H1 (cell line): ENCODE measurements at regions not wholly inside any gene's neighbourhood (a gene's known extent, or its start where the extent isn't known, plus 50 kb on each side); places are given as distances from the start of the nearest gene placed in this dataset.

Experiments
- CTCF ChIA-PET: fragments of 300-600 bp; sonication (Branson Sonifier 250); formaldehyde crosslinking; loops from one replicate; lab custom pipeline; 2021; ENCODE audit not compliant: partially characterized antibody; lab: Charles Lee
- POLR2A ChIA-PET: fragments of 300-600 bp; sonication (Branson Sonifier 250); formaldehyde crosslinking; loops from one replicate; lab custom pipeline; 2021; ENCODE audit warnings: inconsistent platforms; ENCODE audit not compliant: partially characterized antibody; lab: Charles Lee
- DNase-seq, 2 experiments: peaks; one replicate each; pipeline versions ENCODE4 v3.0.0 to v3.0.0-alpha.2; 2010 to 2022; ENCODE audit warnings: low spot score in 2 of 2, low read depth in 1 of 2, mixed read lengths in 1 of 2
- FAIRE-seq: peaks from 2 replicates; lab custom pipeline; 2011; peaks lifted over from hg19 to GRCh38; lab: Jason Lieb, UNC
- H2AFZ ChIP-seq: 2 replicates; pipeline ENCODE4 v1.8.1; 2012; ENCODE audit warnings: low read length, inconsistent platforms
- H2AK5ac ChIP-seq: 2 replicates; pipeline ENCODE4 v1.6.1; 2013; ENCODE audit warnings: low read depth, low read length
- H2BK120ac ChIP-seq: replicated peaks from 2 replicates; pipeline ENCODE3; 2013; ENCODE audit warnings: low read depth, low read length, inconsistent platforms
- H2BK12ac ChIP-seq: 2 replicates; pipeline ENCODE4 v1.6.1; 2013; ENCODE audit warnings: low read depth, low read length
- H2BK15ac ChIP-seq: 2 replicates; pipeline ENCODE4 v1.6.1; 2013; ENCODE audit warnings: low read length
- H2BK20ac ChIP-seq: 2 replicates; pipeline ENCODE4 v1.6.1; 2013; ENCODE audit warnings: low read length
- H2BK5ac ChIP-seq: 2 replicates; pipeline ENCODE4 v1.6.1; 2013; ENCODE audit warnings: low read depth, low read length
- H3K14ac ChIP-seq: 2 replicates; pipeline ENCODE4 v1.6.1; 2013; ENCODE audit warnings: inconsistent platforms; ENCODE audit not compliant: insufficient read length
- H3K18ac ChIP-seq: 2 replicates; pipeline ENCODE4 v1.6.1; 2013; ENCODE audit warnings: low read length; ENCODE audit errors: extremely low read depth
- H3K23ac ChIP-seq: 2 replicates; pipeline ENCODE4 v1.6.1; 2013; ENCODE audit warnings: inconsistent platforms; ENCODE audit not compliant: insufficient read length
- H3K23me2 ChIP-seq: 2 replicates; pipeline ENCODE4 v1.6.1; 2013; ENCODE audit warnings: low read depth, low read length
- H3K27ac ChIP-seq: 2 replicates; pipeline ENCODE4 v1.6.1; 2011; ENCODE audit warnings: low read depth, low read length, inconsistent platforms
- H3K27me3 ChIP-seq, 4 experiments: replicated peaks in 1 of 4; 1 replicate in 1 of 4; 2 replicates in 3 of 4; pipeline versions ENCODE4 v1.6.1 to v1.8.1; 2011 to 2013; ENCODE audit warnings: low read length in 3 of 4, mild to moderate bottlenecking in 3 of 4, inconsistent platforms in 2 of 4, mixed read lengths in 2 of 4, moderate library complexity in 1 of 4; ENCODE audit not compliant: control insufficient read depth in 3 of 4, insufficient read depth in 3 of 4; ENCODE audit errors: extremely low read depth in 1 of 4
- H3K36me3 ChIP-seq, 4 experiments: 2 replicates each; pipeline versions ENCODE4 v1.6.1 to v1.8.1; 2011 to 2013; ENCODE audit warnings: mild to moderate bottlenecking in 4 of 4, low read length in 3 of 4, moderate library complexity in 2 of 4, control low read depth in 1 of 4, inconsistent platforms in 1 of 4; ENCODE audit not compliant: insufficient read depth in 4 of 4, control insufficient read depth in 2 of 4
- H3K4ac ChIP-seq: replicated peaks from 2 replicates; pipeline ENCODE3; 2013; ENCODE audit warnings: low read length, low read depth, mixed read lengths, inconsistent platforms; ENCODE audit not compliant: insufficient read length
- H3K4me1 ChIP-seq, 4 experiments: replicated peaks in 1 of 4; 1 replicate in 1 of 4; 2 replicates in 3 of 4; pipeline versions ENCODE4 v1.6.1 to v1.8.1; 2011 to 2013; ENCODE audit warnings: low read length in 3 of 4, inconsistent platforms in 2 of 4, mixed read lengths in 1 of 4; ENCODE audit not compliant: insufficient read depth in 4 of 4, control insufficient read depth in 3 of 4
- H3K4me2 ChIP-seq, 2 experiments: 2 replicates each; pipeline versions ENCODE4 v1.6.1 to v1.8.1; 2011 to 2013; ENCODE audit warnings: low read depth in 2 of 2, low read length in 2 of 2, control low read depth in 1 of 2, inconsistent platforms in 1 of 2, mild to moderate bottlenecking in 1 of 2; ENCODE audit not compliant: insufficient read depth in 1 of 2
- H3K4me3 ChIP-seq, 4 experiments: fragments of 200-600, 300-600 bp in 1 of 4; sonication (generic), shearing (Covaris generic), sonication (Bioruptor Twin) in 1 of 4; 2 replicates each; pipeline versions ENCODE4 v1.5.1 to v1.8.1; 2011 to 2016; ENCODE audit warnings: low read length in 4 of 4, low read depth in 3 of 4, control low read depth in 2 of 4, inconsistent platforms in 2 of 4, mild to moderate bottlenecking in 2 of 4, mixed read lengths in 1 of 4, moderate library complexity in 1 of 4; ENCODE audit not compliant: insufficient read depth in 2 of 4; ENCODE audit errors: extremely low read depth in 1 of 4
- H3K56ac ChIP-seq: replicated peaks from 2 replicates; pipeline ENCODE3; 2013; ENCODE audit warnings: low read depth, mild to moderate bottlenecking, mixed read lengths, low read length, inconsistent platforms; ENCODE audit not compliant: insufficient read length
- H3K79me1 ChIP-seq: 2 replicates; pipeline ENCODE4 v1.6.1; 2013; ENCODE audit warnings: low read depth, low read length, control low read depth
- H3K79me2 ChIP-seq, 2 experiments: 2 replicates each; pipeline versions ENCODE4 v1.6.1 to v1.8.1; 2012 to 2013; ENCODE audit warnings: low read length in 2 of 2, mild to moderate bottlenecking in 2 of 2, inconsistent platforms in 1 of 2; ENCODE audit not compliant: insufficient read depth in 2 of 2, control insufficient read depth in 1 of 2
- H3K9ac ChIP-seq, 4 experiments: replicated peaks in 1 of 4; 1 replicate in 1 of 4; 2 replicates in 3 of 4; pipeline versions ENCODE4 v1.6.1 to v1.8.1; 2011 to 2013; ENCODE audit warnings: low read depth in 3 of 4, low read length in 3 of 4, control low read depth in 2 of 4, mild to moderate bottlenecking in 2 of 4, moderate library complexity in 2 of 4, inconsistent platforms in 1 of 4; ENCODE audit errors: extremely low read depth in 1 of 4
- H3K9me3 ChIP-seq, 2 experiments: 2 replicates each; pipeline versions ENCODE4 v1.6.1 to v1.8.1; 2012 to 2013; ENCODE audit warnings: mild to moderate bottlenecking in 2 of 2, moderate library complexity in 2 of 2, control low read depth in 1 of 2, inconsistent platforms in 1 of 2, low read depth in 1 of 2, low read length in 1 of 2, mixed read lengths in 1 of 2; ENCODE audit not compliant: insufficient read depth in 2 of 2
- H4K20me1 ChIP-seq, 2 experiments: replicated peaks in 1 of 2; 2 replicates each; pipeline versions ENCODE3 to v1.8.1; 2011 to 2013; ENCODE audit warnings: inconsistent platforms in 2 of 2, low read length in 2 of 2, mild to moderate bottlenecking in 1 of 2; ENCODE audit not compliant: insufficient read depth in 2 of 2, control insufficient read depth in 1 of 2
- H4K5ac ChIP-seq: 2 replicates; pipeline ENCODE4 v1.6.1; 2013; ENCODE audit warnings: low read length, low read depth, mixed read lengths, inconsistent platforms; ENCODE audit not compliant: insufficient read length
- H4K8ac ChIP-seq: 2 replicates; pipeline ENCODE4 v1.8.0; 2013; ENCODE audit warnings: mild to moderate bottlenecking, moderate library complexity, low read length, inconsistent platforms; ENCODE audit not compliant: insufficient read depth; ENCODE audit errors: extremely low read depth
- H4K91ac ChIP-seq: replicated peaks from 2 replicates; pipeline ENCODE3; 2013; ENCODE audit warnings: low read length, mixed read lengths, inconsistent platforms; ENCODE audit not compliant: insufficient read length
- ATF3 ChIP-seq: IDR thresholded peaks from 2 replicates; pipeline ENCODE4 v1.6.1; 2011; ENCODE audit warnings: low read depth, mild to moderate bottlenecking, low read length; ENCODE audit not compliant: insufficient read depth
- HDAC6 ChIP-seq: IDR thresholded peaks from one replicate; pipeline ENCODE4 v1.7.1; 2012; ENCODE audit warnings: low read depth, mild to moderate bottlenecking, inconsistent platforms, low read length, moderate library complexity
- NANOG ChIP-seq: IDR thresholded peaks from 2 replicates; pipeline ENCODE4 v1.6.1; 2011; ENCODE audit warnings: low read length, low read depth, mild to moderate bottlenecking, inconsistent platforms; ENCODE audit not compliant: insufficient read depth, poor library complexity, severe bottlenecking
- POU5F1 ChIP-seq: IDR thresholded peaks from 2 replicates; pipeline ENCODE4 v1.6.1; 2011; ENCODE audit warnings: low read depth, mild to moderate bottlenecking, low read length, moderate library complexity
- RXRA ChIP-seq: IDR thresholded peaks from 2 replicates; pipeline ENCODE4 v1.6.1; 2011; ENCODE audit warnings: low read depth, mild to moderate bottlenecking, low read length, moderate library complexity; ENCODE audit not compliant: insufficient read depth
- SP2 ChIP-seq: IDR thresholded peaks from 2 replicates; pipeline ENCODE4 v1.6.1; 2012; ENCODE audit warnings: mild to moderate bottlenecking, low read length, inconsistent platforms
- TBP ChIP-seq: IDR thresholded peaks from 2 replicates; pipeline ENCODE4 v1.6.1; 2011; ENCODE audit warnings: low read depth, low read length, improper control_type of control experiment
- WGBS, 2 experiments: shearing (Covaris generic) in 1 of 2; methylation state at CpG; one replicate each; pipeline versions ENCODE4 v1.1.6 to v1.1.7; 2013 to 2015; ENCODE audit warnings: low lambda C conversion rate in 2 of 2, mixed read lengths in 2 of 2, inconsistent platforms in 1 of 2, low coverage in 1 of 2, missing lambda C conversion rate in 1 of 2; ENCODE audit not compliant: insufficient replicate concordance in 2 of 2, insufficient coverage in 1 of 2, insufficient read length in 1 of 2; ENCODE audit errors: extremely low coverage in 1 of 2, missing lambda C conversion rate in 1 of 2; 5-methylcytosine and 5-hydroxymethylcytosine counted together
- TF ChIP-seq, protein P1 (sequence below): IDR thresholded peaks from 2 replicates; pipeline ENCODE4 v1.6.1; 2012; ENCODE audit warnings: inconsistent platforms

DNA sequence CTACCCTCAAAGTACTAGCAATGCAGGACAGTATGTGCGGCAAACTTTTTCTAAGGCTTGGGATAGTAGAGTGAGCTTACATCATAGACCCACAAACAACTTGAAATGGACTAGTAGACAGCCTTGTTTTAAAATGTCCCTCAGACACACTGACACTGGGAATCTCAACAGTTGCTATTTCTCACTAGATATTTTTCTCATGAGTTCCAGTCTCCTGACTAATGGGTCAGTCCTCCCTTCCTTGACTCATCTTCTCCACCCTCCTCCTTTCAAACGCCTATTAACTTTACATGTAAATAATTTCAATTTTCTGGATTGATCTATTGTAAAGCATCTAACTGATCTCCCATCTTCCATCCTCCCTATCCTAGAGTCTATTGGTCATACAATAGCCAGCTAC, 308.3 kb upstream of the PREP start:
- Histone ChIP-seq H3K9me3 (peaks cover 5 to 9% of the 10 kb centered on the region in 2 experiments; a peak in 3 of 4 replicates), H3K56ac (no peak overlapping the region), H2BK15ac (no peak overlapping the region), H3K4me3 (no peak overlapping the region), H3K23ac (no peak overlapping the region), H3K18ac (no peak overlapping the region), H3K4ac (no peak overlapping the region), H4K20me1 (no peaks in the 10 kb centered on the region), H2BK12ac (no peak overlapping the region), H4K91ac (no peak overlapping the region), H3K14ac (no peak overlapping the region), H3K9ac (no peak overlapping the region), H3K27me3 (no peaks in the 10 kb centered on the region), H2BK120ac (no peak overlapping the region), H3K23me2 (no peaks in the 10 kb centered on the region), H2AFZ (no peak overlapping the region), H2BK5ac (no peak overlapping the region), H3K4me1 (no peaks in the 10 kb centered on the region), H3K79me1 (no peaks in the 10 kb centered on the region), H3K36me3 (peaks cover 0 to 2% (median 0%) of the 10 kb centered on the region in 4 experiments; a peak in 1 of 8 replicates), H4K5ac (no peak overlapping the region), H3K27ac (no peak overlapping the region), H3K4me2 (no peak overlapping the region), H3K79me2 (no peaks in the 10 kb centered on the region), H4K8ac (no peak overlapping the region), H2BK20ac (no peak overlapping the region), H2AK5ac (no peak overlapping the region)
- WGBS, 2 experiments = 100% methylated on average over 2 of the region's 2 CpGs; no CpG with 5 or more reads in 1 of the 2 experiments
- POLR2A ChIA-PET = interaction anchor here (1.6 kb wide), 1 partner anchor 14 kb away, joined by 4 read pairs; no protein-coding TSS in a partner anchor
- TF ChIP-seq ATF3 = no peak
- TF ChIP-seq POU5F1 = no peak
- no peak for TF ChIP-seq HDAC6
- TF ChIP-seq, protein P1, sequence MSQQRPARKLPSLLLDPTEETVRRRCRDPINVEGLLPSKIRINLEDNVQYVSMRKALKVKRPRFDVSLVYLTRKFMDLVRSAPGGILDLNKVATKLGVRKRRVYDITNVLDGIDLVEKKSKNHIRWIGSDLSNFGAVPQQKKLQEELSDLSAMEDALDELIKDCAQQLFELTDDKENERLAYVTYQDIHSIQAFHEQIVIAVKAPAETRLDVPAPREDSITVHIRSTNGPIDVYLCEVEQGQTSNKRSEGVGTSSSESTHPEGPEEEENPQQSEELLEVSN = no peak
- TF ChIP-seq NANOG = no peak
- TF ChIP-seq SP2 = no peak
- TF ChIP-seq RXRA = no peak
- no peak for TF ChIP-seq TBP
- no peak for FAIRE-seq
- CTCF ChIA-PET = interaction anchor here (0.6 to 1.4 kb wide), 2 partner anchors 223 to 281 kb away, joined by 3 read pairs; no protein-coding TSS in a partner anchor
- no peak for DNase-seq
